Stimulated activated CD8-positive, alpha-beta memory T cell treated with anti-CD3 and anti-CD28 coated beads, Interleukin-12 subunit alpha, Interleukin-12 subunit beta, amount 100 ng/mL, for 4 hours (primary cell): ENCODE measurements at regions not wholly inside any gene's neighbourhood (a gene's known extent, or its start where the extent isn't known, plus 50 kb on each side); places are given as distances from the start of the nearest gene placed in this dataset.
"Not testable (repeated sequence)": the region's sequence is repeated elsewhere in the genome, so short reads cannot be mapped to it uniquely, and the experiment has no call there.

Experiments used
- DNase-seq: peaks from one replicate; pipeline ENCODE4 v3.0.0-alpha.2; 2020; ENCODE audit warnings: low read depth

DNA sequence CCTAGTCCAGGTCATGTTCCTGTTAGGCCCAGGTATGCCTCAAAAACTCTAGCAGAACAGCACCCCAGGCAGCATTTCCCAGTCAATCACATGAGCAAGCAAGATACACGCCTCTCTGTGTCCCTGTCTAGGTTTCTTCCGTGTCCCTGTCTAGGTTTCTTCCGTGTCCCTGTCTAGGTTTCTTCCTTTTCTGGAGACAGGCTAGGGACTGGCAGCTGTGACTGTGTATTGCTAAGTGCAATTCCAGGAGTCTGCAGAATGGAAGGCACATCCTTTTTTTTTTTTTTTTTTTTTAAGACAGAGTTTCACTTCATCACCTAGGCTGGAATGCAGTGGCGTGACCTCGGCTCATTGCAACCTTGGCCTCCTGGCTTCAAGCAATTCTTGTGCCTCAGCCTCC is 77.6 kb downstream of the SETD4 start:
- DNase-seq: no peak

DNA sequence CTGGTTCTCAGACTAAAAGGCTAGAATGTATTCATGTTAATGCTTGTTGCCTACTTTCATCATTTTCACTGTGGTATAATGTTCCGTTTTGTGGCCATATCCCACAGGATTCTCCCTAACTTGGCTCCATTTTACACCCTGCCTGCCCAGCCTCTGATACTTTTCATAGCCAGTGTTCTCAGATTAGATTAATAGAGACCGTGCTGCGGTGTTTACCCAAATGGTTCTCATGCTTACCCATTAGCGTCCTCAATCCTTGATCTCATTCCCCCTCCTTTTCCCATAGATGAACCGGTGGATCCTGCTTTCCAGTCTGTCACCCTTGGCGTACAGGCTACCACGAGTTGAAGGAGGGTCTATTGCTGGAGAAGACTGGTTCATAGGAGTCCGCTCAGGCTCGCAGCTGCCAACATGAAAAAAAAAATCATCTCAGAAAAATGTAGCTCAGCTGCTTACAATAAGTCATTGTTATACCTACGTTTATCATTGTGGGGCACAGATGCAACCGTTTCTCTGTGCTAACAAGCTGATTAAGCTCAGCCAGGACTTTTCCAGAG is 78.7 kb downstream of the SETD4 start:
- no peak for DNase-seq

DNA sequence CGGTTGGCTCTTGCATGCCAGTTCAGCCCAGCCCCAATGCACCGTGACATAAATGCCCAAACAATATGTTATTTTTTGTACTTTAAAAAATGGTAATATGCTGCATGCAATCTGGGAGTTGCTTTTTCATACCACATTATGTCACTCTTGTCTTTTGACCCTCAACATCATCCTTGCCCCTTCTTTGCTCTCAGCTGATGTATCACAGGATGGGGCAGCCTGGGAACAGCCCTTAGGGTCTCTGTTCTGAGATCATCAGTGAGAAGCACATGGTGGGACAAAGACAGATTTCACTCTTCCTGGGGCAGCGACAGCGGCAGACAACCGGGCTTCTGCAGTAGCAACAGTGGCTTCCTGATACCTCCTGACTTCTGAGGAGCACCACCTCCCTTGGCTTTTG is 79.5 kb downstream of the SETD4 start:
- DNase-seq: no peak

DNA sequence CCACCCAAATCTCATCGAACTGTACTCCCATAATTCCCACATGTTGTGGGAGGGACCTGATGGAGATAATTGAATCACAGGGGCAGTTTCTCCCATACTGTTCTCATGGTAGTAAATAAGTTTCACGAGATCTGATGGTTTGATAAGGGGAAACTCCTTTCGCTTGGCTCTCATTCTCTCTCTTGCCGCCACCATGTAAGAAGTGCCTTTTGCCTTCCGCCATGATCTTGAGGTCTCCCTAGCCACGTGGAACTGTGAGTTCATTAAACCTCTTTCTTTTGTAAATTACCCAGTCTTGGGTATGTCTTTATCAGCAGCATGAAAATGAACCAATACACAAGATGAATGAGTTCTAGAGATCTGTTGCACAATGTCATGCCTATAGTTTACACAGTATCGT is 82.5 kb downstream of the SETD4 start:
- not testable (repeated sequence) for DNase-seq

DNA sequence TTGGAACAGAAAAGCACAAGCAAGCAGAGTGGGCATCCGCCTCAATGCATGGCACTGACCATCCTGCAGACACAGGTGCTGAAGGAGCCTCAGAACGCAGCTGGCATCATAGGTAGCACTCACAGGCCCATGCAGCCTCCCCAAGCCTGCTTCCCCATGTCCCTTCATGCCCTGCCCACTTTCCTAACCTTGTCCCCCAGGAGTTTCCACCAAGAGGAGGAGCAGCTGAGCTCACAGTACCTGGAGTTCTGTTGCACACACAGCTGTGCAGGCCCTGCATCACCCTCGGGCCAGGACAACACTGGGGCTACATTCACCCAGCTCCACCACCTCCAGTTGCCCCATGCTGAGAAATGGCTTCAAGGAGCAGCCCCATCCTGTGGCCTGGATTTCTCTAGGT is 83.4 kb downstream of the SETD4 start:
- no peak for DNase-seq

DNA sequence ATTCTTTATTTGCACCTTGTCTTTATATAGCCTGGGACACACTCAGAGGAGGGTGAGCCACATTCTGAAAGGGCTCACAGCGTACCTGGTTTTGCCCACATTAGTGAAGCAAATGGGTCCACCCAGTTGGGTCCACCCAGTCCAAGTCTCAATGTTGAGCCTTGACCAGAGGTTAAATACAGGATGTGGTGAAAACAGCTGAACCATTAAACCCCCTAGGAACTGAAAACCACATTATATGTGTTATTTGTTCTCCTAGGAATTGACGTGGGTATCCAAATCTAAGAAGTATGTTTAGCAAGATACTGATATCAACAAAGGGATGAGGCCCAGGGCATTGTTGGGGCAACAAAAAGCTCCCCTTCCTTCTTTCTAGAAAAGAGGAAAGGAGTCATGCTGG is 83.8 kb downstream of the SETD4 start:
- no peak for DNase-seq

DNA sequence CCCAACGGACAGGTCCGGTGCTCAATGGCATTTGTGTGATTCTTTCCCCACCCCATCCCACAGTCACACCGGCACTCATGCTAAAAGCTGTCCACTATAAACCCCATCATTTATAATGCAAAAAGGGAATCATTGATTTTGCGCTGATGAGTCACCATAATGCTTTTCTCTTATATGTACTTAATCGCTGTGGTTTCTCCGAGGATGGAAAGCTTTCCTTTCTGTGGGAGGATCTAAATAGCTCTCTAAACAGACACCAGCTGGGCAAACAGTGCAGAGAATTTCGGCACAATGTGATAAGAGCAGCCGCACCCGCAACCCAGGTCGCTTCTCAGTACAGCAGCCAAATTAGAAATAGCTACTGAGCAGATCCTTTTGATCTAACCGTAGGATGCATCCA is 85.6 kb downstream of the SETD4 start:
- no peak for DNase-seq

DNA sequence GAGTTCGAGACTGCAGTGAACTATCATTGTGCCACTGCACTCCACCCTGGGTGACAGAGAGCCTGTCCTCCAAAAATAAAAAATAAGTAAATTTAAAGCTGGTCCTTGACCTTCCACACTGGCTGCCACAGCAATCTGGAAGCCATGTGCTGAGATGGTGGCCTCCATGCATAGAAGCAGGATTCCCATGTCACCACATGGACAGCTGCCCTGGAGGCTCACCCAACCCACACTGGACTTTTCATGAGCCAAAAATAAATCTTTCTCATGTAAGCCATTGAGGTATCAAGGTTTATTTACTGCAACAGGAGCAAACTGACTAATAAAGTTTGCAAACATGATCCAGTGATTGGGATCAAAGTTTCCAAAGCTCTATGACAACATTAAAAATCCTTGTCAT is 88.5 kb downstream of the SETD4 start:
- DNase-seq: no peak

DNA sequence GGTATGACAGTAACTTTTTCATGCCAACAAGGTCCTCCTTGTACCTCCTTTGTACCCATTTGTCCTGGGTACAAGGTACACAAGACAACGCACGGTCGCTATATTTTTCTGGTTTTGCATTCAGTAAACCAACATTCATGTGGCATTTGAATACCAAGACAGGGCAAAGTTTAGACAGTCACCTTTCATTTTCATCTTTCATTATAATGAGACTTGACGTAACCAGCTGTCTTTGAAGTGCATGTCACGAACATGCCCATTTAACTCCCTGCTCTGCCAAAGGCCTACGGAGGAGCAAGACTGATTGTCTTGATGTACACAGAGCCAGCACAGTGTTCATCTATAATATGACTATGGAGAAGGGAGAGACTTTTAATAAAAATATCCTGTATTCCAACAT is 91.0 kb downstream of the SETD4 start:
- DNase-seq: no peak

DNA sequence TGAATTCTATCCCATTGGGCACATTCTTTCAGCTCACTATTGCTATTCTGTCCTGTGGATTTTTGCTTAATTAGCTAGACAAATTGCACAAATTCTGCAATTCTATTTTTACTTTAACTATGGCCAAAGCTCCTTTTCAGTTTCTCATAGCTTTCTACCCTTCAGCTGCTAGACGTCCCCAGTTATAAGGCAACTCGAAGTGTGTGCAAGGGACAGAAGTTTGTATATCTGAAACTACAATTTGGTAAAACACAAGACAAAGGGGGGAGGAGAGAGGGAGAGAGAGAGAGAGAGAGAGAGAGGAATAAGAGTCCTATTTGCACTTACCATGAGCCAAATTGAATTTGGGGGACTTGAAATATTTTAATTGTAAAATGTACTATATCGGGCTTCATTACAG is 91.8 kb downstream of the SETD4 start:
- DNase-seq: no peak

DNA sequence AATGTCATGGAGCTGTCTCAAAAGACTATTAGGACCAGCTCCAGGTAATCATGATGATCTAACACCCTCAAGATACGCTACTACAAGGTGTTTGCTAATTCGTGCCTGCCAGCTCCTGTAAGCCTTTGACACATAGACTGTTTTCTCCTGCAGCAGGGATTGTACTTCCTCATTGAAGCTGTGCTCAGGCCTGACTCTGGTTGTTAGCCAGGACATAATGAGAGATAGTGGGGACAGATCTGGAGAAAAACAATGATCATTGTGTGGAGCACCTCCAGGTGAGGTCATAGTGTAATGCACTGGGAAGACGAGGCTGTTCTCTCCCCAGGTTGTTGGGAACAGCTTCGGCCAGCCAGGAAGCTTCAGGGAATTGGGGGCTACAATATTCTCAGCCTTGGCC is 94.6 kb downstream of the SETD4 start:
- DNase-seq: no peak

DNA sequence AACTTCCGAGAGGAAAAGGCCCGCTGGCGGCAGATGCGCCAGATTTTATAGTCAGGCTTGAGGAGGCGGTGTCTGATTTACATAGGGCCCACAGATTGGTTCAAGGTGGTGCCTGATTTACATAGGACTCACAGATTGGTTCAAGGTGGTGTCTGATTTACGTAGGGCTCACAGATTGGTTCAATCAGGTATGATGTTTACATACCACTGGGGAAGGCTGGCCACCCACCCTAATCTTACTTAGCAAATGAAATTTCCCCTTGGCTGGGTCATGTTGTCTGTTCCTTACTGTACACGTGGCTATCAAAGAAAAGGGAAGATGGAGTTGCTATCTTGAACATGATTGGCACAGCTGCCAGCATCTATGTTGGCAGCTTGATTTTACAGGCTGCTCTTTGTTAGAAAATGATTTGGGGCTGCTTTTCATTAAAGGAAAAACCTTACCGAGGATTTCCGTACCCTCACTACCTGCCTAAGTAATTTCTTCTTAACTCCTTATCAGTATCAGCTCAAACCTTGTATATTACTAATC is 96.3 kb downstream of the SETD4 start:
- no peak for DNase-seq

DNA sequence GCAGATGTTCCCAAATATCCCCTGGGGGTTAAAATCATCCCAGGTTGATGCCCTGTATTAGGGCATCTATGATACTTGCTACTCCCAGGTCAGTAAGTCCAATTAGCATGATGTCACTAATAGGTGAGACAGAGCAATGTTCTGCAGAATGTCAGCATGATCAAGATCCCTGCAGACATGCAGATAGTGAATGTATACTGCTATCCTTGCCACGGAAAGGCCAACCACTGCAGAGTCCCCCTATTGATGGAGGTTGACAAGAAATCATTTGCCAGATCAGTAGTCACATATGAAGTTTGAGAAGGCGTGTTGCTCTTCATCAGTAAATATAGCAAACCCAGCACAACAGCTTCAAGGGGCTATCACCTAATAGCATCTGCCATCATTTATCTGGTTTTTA is 97.4 kb downstream of the SETD4 start:
- DNase-seq: no peak

DNA sequence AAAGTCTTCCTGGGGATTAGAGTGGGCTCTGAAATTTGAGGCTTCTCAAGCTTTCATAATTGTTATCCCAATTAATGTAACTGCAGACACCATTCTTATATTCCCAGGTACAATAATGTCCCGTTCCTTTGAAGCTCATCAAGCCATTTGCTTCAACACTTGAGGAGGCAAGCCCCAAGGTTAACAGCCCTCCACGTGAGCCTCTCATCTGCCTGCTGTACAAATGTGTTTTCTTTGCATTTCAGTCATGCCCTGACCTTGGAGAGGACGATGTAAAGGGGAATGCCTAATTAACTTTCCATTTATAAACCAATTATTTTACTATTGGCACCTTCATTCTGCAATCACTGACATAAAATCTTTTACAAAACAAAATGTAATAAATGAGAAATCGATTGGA is 106.3 kb downstream of the SETD4 start:
- DNase-seq: no peak

DNA sequence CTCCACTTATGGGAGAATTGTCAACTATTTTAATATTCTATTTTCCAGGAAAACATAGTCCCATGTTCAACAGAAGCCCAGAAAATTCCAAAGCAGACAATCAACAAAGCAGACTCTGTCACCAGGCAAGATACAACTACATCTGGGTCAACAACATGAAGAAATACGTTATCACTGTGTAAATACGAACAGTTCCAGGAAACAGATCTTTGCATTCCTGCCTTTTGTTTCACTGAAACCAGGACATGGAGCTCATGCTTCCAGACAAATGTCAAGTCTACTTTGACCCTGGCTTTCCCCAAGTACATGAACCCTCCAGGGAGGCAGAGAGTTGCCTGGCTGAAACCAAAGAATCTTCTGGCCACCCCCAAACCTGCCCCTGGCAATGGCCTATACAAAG is 106.7 kb downstream of the SETD4 start:
- DNase-seq: no peak

DNA sequence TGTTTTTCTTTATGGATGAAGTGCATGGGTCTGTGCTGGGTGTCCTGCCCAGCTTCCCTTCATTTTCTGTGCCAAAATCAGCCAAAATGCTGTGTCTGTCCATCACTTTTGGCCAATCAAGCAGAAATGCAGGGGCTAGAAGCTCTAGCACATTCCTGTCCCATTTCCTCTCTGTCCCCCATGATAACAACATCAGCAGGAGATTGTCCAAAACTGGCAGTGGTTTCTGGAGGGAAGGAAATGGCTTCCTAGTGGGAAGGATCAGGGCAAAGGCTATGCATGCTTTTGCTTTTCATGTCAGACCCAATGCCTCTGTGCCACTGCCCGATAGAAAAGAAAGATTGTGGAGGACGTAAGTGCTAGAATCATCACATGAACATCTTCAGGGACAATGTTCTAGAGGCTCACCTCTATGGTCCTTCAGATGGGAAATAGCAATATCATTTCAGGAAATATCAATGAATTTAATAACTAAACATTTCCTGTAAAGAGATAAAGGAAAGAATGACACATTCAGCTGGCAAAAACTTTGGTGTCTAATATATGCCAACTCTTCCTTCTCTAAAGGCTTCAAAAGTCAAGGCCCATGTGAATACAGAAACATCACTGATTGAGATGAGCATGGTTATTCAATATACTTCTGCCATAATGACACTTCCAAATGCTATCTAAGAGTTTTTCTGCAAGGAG is 107.5 kb downstream of the SETD4 start:
- DNase-seq: no peak

DNA sequence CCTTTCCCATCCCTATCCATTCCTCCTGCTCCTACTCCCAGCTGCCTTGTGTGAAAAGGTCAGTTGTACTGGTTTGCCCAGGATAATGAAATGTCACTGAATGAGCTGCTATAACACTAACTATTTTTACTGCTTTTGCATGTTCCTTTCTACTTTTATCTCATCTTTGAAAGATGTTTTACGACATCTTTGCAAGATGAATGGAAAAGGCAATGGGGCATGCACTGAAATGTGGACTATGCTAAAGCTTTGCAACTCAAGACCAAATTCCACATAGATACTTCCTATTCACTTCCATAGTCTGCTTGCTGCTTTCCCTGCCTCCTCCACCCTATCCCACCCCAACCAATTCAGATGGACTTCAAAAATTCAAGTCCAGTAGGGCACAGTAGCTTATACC is 111.3 kb downstream of the SETD4 start:
- no peak for DNase-seq

DNA sequence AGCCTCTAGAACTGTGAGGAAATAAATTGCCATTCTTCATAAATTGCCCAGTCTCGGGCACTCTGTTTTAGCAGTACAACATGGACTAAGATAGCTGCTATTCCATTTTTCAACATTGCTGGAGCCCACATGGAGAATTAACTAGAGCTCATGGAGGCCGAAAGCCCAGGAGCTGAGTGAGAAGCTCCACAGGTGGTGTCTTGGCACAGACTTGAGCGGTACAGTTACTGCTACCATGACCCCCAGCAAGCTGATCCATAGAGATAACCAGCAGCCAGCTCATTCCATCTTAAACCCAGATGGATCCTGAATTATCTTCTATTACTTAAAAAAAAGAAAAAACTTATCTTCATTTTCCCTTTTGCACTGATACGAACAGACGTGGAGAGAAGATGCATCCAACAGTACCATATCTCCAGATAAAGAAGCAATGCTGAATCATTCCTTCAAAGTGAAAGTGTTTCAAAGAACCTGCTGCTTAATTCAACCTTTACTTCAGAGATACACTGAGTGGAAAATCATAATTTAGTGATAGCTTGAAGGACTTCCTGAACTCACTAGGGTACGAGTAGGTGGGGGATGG is 115.1 kb downstream of the SETD4 start:
- no peak for DNase-seq

DNA sequence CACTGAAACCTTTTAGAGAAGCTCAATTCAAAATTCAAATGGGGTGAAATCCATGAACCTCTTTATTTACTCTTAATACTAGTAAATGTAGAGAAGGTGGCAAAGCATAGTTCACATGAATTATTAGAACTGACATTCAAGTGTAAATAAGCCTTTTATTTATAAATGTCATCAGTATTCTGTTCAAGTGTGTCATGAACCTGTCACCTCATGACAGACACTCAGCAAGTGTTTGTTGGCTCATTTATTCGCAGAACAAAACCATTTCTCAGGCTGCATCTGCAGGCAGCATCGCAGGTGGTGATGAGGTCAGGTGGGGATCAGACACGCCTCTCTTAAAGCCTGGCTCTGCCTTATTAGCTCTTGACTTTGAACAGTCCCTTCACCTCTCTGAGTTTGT is 116.6 kb downstream of the SETD4 start:
- no peak for DNase-seq

DNA sequence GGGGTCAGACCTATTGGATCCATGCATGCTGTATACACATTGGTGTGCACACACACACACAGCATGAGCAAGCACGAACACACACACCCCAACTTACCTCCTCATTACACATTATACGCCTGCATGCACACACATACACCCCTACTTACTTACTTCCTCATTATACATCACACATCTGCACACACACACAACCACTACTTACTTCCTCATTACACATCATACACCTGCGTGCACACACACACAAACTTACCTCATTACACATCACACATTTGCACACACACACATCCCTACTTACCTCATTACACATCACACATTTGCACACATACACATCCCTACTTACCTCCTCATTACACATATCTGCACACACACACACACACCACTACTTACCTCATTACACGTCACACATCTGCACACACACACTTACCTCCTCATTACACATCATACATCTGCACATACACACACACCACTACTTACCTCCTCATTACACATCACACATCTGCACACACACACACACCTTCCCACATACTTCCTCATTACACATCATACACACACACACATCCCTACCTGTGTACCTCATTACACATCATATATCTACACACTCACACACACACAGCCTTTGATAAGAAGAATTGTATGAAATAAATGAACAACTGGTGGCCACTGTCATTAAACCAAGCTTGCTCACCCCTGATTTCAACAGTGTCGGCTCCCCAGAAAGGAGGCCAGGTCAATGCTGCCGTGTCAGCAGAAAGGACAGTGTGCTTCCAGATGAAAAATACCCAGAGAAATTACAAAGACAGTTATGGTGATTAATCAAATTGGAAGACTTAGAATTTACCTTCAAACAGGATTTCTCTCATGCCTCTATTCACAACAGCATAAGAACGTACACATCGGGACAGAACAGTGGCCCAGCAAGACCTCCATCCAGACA is 117.8 kb downstream of the SETD4 start:
- no peak for DNase-seq

DNA sequence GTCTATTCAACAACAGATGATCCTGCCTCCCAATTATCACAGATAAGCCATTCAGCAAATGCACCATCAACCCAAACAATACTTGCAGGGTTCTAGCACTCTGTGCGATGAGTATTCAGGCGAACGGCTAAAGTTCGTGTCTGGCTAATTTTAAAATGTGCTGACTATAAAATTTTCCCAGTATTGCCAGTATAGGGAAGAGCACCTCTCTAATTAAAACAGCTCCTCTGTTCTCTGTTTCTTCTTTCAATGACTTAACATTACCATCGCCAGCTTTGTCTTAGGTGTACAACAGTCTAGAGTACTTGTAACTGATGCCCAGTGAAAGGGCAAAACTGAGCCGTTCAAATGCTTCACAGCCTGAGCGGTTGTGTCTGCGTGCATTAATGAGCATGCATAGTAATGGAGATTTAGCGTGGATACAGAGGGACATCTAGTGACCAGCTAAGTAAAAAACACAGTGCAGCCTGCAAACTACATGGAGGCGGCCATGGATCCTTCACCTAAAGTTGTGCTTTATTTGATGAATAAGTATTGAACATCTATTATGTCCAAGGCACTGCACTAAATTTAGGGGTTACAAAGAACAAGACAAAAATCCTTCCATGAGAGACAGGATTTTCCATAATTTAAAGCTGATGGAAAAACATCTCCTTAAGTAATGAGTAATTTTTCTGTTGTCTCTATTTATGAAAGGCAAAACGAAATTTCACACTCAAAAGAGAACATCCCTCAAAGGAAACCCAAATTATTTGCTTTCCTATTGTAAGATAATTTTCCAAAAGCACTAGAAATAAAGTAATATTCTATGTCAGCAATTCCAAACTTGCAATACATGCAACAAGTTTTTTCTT is 120.0 kb downstream of the SETD4 start:
- DNase-seq: no peak

DNA sequence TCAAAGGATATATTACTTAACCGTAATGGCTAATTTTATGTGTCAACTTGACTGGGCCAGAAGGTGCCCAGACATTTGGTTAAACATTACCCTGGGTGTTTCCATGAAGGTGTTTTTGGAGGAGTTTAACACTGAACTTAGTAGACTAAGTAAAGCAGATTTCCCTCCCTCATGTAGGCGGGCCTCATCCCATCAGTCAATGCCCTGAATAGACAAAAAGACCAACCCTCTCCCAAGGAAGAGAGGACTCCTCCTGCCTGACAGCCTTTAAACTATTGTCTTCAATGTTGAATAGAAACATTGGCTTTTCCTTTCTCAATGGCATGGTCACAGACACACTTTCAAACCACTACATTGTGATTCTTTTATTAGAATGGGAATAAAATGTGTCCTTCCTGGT is 121.9 kb downstream of the SETD4 start:
- no peak for DNase-seq
